WERI-Rb-1 (cell line): ENCODE measurements at regions not wholly inside any gene's neighbourhood (a gene's known extent, or its start where the extent isn't known, plus 50 kb on each side); places are given as distances from the start of the nearest gene placed in this dataset.

Experiments used
- DNase-seq: peaks from one replicate; pipeline ENCODE4 v3.0.0-alpha.2; 2020
- H3K27ac ChIP-seq: fragments of 250-450 bp; sonication (Bioruptor Pico); 2 replicates; pipeline ENCODE4 v1.5.1; 2020; ENCODE audit warnings: mild to moderate bottlenecking, moderate library complexity
- H3K27me3 ChIP-seq: fragments of 250-450 bp; sonication (Bioruptor Pico); 2 replicates; pipeline ENCODE4 v1.5.1; 2021; ENCODE audit warnings: mild to moderate bottlenecking, low read depth, moderate library complexity; ENCODE audit not compliant: insufficient read depth, severe bottlenecking
- H3K36me3 ChIP-seq: fragments of 250-450 bp; sonication (Bioruptor Pico); 2 replicates; pipeline ENCODE4 v1.5.1; 2020; ENCODE audit warnings: mild to moderate bottlenecking, moderate library complexity
- H3K4me3 ChIP-seq: 2 replicates; pipeline ENCODE4 v1.5.1; 2011; ENCODE audit warnings: low read depth, mild to moderate bottlenecking, control low read depth, low read length
- H3K9me3 ChIP-seq: fragments of 250-450 bp; sonication (Bioruptor Pico); 2 replicates; pipeline ENCODE4 v1.5.1; 2021; ENCODE audit warnings: mild to moderate bottlenecking, moderate library complexity; ENCODE audit not compliant: severe bottlenecking
- TF ChIP-seq, protein P1 (sequence below): IDR thresholded peaks from 2 replicates; pipeline ENCODE4 v1.5.1; 2011; ENCODE audit warnings: low read depth, mild to moderate bottlenecking, control low read depth, inconsistent platforms, low read length

DNA sequence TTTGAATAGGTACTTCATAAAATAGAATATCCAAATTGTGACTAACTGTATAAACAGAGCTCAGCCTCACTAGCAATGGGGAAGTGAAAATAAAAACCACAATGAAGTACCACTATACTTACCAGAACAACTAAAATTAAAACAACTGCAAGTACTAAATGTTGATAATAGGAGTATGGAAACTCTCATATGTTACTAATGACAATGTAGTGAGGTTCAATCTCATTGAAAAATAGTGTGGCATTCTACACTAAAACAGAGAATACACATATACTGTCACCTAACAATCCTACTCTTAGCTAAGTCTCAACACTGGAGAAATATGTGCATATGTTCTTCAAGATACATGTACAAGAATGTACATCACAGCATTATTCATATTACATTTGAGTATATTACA lies 132.0 kb upstream of the CARMIL1 start:
- H3K36me3 ChIP-seq = no peaks in the 10 kb centered on the region
- H3K27ac ChIP-seq = no peak overlapping the region
- H3K4me3 ChIP-seq = no peak overlapping the region
- no peaks in the 10 kb centered on the region for H3K27me3 ChIP-seq
- no peaks in the 10 kb centered on the region for H3K9me3 ChIP-seq
- TF ChIP-seq, protein P1, sequence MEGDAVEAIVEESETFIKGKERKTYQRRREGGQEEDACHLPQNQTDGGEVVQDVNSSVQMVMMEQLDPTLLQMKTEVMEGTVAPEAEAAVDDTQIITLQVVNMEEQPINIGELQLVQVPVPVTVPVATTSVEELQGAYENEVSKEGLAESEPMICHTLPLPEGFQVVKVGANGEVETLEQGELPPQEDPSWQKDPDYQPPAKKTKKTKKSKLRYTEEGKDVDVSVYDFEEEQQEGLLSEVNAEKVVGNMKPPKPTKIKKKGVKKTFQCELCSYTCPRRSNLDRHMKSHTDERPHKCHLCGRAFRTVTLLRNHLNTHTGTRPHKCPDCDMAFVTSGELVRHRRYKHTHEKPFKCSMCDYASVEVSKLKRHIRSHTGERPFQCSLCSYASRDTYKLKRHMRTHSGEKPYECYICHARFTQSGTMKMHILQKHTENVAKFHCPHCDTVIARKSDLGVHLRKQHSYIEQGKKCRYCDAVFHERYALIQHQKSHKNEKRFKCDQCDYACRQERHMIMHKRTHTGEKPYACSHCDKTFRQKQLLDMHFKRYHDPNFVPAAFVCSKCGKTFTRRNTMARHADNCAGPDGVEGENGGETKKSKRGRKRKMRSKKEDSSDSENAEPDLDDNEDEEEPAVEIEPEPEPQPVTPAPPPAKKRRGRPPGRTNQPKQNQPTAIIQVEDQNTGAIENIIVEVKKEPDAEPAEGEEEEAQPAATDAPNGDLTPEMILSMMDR = no peak
- DNase-seq = no peak

DNA sequence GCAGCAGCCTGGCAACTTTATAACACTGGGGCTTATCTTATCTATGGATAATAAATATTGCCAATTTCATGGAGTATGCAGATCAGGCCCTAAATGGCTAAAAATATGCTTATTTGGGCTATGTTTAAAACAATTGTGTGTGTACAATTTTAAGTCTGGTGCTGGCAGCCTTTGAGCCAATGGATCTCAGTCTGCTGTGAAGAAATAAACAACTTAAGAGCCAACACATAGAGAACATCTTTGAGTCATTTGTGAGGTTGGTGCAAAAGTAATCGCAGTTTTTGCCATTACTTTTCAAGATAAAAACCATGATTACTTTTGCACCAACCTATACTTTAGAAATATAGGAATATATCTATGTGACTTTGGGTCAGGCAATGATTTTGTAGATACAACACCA lies 129.1 kb upstream of the CARMIL1 start:
- H3K36me3 ChIP-seq = no peaks in the 10 kb centered on the region
- TF ChIP-seq, protein P1 = no peak
- H3K27me3 ChIP-seq = no peaks in the 10 kb centered on the region
- no peak overlapping the region for H3K27ac ChIP-seq
- no peak overlapping the region for H3K4me3 ChIP-seq
- DNase-seq = no peak
- H3K9me3 ChIP-seq = no peaks in the 10 kb centered on the region

DNA sequence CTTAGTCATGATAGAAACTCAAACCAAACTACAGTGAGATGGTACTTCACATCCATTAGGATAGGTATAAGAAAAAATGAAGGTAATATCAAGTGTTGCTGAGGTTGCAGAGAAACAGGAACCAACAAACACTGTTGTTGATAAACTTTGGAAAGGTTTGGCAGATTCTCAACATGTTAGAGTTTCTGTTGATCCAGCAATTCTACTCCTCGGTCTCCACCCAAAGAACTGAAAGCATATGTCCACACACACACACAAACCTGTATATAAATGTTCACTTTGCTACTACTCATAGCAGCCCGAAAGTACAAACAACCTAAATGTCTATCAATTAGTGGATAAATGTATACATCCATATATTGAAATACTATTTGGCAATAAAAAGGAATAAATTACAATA lies 128.3 kb upstream of the CARMIL1 start:
- H3K9me3 ChIP-seq = no peaks in the 10 kb centered on the region
- TF ChIP-seq, protein P1 = no peak
- no peak overlapping the region for H3K27ac ChIP-seq
- DNase-seq = no peak
- no peaks in the 10 kb centered on the region for H3K27me3 ChIP-seq
- H3K4me3 ChIP-seq = no peak overlapping the region
- no peaks in the 10 kb centered on the region for H3K36me3 ChIP-seq

DNA sequence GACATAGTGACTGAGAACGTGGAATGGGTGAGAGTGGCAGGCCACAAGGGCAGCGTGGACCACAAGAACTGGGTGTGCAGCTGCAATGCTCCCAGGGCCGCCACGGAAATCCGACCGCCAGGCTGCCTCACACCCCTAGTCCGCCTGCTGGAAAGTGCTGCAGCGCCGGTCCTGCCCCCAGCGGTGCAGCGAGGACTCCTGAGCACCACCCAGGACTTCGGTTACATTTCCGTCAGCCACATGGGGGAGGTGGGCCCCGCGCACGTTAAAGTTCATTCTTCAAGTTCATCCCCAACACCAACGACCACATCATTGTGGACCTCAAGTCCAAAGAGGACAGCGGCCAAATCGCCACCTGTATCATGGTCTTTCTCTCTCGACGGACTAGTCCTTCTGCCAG lies 126.1 kb upstream of the CARMIL1 start:
- H3K27ac ChIP-seq = no peak overlapping the region
- H3K36me3 ChIP-seq = no peaks in the 10 kb centered on the region
- no peaks in the 10 kb centered on the region for H3K27me3 ChIP-seq
- TF ChIP-seq, protein P1 = no peak
- no peak overlapping the region for H3K4me3 ChIP-seq
- peaks cover 7% of the 10 kb centered on the region for H3K9me3 ChIP-seq
- no peak for DNase-seq

DNA sequence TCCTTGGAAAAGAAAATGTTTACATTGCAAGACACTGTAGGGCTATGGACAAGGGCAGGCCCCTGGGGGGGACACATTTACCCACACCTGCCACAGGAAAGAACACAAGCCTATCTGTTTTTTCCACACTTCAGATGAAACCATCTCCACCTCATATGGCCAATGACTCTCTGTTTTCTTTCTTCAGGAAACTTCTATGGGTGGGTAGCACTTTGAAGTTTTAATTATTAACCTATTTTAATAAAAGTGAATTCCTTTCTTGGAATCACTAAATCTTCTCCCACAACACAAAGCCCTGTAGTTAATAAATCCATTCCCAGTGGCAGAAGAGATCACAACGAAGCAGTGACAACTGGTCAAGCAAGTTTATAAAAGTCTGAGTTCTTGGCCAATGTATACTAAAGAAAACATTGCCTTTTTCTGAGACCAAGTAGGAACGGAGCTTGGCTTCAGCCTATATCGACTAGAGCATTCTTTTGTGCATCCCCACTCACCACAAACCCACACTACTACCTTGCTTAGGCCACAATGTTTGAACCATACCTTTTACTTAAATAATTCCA lies 125.1 kb upstream of the CARMIL1 start:
- Histone ChIP-seq H3K27me3 (no peaks in the 10 kb centered on the region), H3K4me3 (no peak overlapping the region), H3K9me3 (peaks cover 16% of the 10 kb centered on the region), H3K36me3 (no peaks in the 10 kb centered on the region), H3K27ac (no peak overlapping the region)
- TF ChIP-seq, protein P1 = no peak
- no peak for DNase-seq

DNA sequence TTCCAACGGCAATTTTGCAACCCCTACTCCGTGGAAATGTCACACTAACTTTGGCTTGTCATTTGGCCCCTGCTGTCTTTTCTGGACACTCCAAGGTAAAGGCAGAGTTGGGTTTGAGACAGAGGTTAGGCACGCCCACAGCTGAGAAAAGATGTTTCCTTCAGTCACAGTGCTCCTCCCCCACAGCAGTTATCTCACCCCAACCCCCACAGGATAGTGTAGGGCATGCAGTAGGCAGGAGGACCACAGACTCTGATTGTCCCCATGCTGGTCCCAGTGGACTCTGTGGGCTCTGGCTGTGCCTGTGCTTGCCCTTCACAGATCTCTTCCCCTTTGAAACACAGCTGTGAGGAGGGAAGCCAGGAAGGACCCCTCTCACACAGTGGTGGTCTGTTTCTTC lies 124.0 kb upstream of the CARMIL1 start:
- H3K9me3 ChIP-seq = peaks cover 16% of the 10 kb centered on the region
- no peak overlapping the region for H3K4me3 ChIP-seq
- H3K27me3 ChIP-seq = no peaks in the 10 kb centered on the region
- no peak overlapping the region for H3K27ac ChIP-seq
- DNase-seq = no peak
- TF ChIP-seq, protein P1 = no peak
- H3K36me3 ChIP-seq = no peaks in the 10 kb centered on the region
